ENCODE measurements at regions not wholly inside any gene's neighbourhood (a gene's known extent, or its start where the extent isn't known, plus 50 kb on each side); places are given as distances from the start of the nearest gene placed in this dataset.
A peak's percentile ranks its signal among the peaks of the same experiment; 100 is the strongest.

- no peaks in the 10 kb centered on the region for H3K9me3 ChIP-seq (ENCODE audit: insufficient read depth, low read depth)
- H3K4me2 ChIP-seq: no peak overlapping the region
- POLR2A ChIA-PET (ENCODE audit: unreplicated experiment): no interaction called here
- no peak overlapping the region for H3K27ac ChIP-seq
- H3K79me2 ChIP-seq (ENCODE audit: low read depth): no peaks in the 10 kb centered on the region
- no peaks in the 10 kb centered on the region for H4K20me1 ChIP-seq (ENCODE audit: insufficient read depth)
- H3K9me2 ChIP-seq (ENCODE audit: insufficient read depth): peaks cover 3% of the 10 kb centered on the region; the same call in 1 of the 2 replicates
- H3K27me3 ChIP-seq (ENCODE audit: insufficient read depth, low read depth): no peaks in the 10 kb centered on the region
- H3K4me3 ChIP-seq: no peak overlapping the region
- no peaks in the 10 kb centered on the region for H3F3A ChIP-seq (ENCODE audit: insufficient read depth, low read depth)
- no peak for TF ChIP-seq EZH2 (IDR thresholded peaks at IDR 0.05; ENCODE audit: low read depth)
- no peak for TF ChIP-seq CTCF (conservative IDR thresholded peaks at IDR 0.05)
- intact Hi-C loops (cut with micrococcal nuclease; ENCODE audit: unreplicated experiment): no loop called here
- DNase-seq: no peak
- H3K4me1 ChIP-seq (replicated peaks; ENCODE audit: insufficient read depth): no peaks in the 10 kb centered on the region
- H2AFZ ChIP-seq: no peak overlapping the region
- CTCF ChIA-PET: no interaction called here
- H3K36me3 ChIP-seq (ENCODE audit: low read depth): no peaks in the 10 kb centered on the region
- no TSS peak for BruUV-seq (replicated peaks)
Measured at GRCh38 chr1:195766709-195767108, 841.5 kb downstream of the KCNT2 start.

GRCh38 chr1:195765099-195765498 is 843.1 kb downstream of the KCNT2 start:
- ChIA-PET POLR2A (ENCODE audit: unreplicated experiment) (no interaction called here), CTCF (no interaction called here)
- Histone ChIP-seq H3K4me1 (replicated peaks; ENCODE audit: insufficient read depth) (no peaks in the 10 kb centered on the region), H3K36me3 (ENCODE audit: low read depth) (no peaks in the 10 kb centered on the region), H2AFZ (no peak overlapping the region), H4K20me1 (ENCODE audit: insufficient read depth) (no peaks in the 10 kb centered on the region), H3K4me3 (no peak overlapping the region), H3K79me2 (ENCODE audit: low read depth) (no peaks in the 10 kb centered on the region), H3K27ac (no peak overlapping the region), H3K9me3 (ENCODE audit: insufficient read depth, low read depth) (no peaks in the 10 kb centered on the region), H3K4me2 (no peak overlapping the region), H3K9me2 (ENCODE audit: insufficient read depth) (peaks cover 3% of the 10 kb centered on the region; the same call in 1 of the 2 replicates), H3F3A (ENCODE audit: insufficient read depth, low read depth) (no peaks in the 10 kb centered on the region), H3K27me3 (ENCODE audit: insufficient read depth, low read depth) (no peaks in the 10 kb centered on the region)
- no peak for DNase-seq
- TF ChIP-seq EZH2 (IDR thresholded peaks at IDR 0.05; ENCODE audit: low read depth) (no peak), CTCF (conservative IDR thresholded peaks at IDR 0.05) (no peak)
- no TSS peak for BruUV-seq (replicated peaks)
- intact Hi-C loops (cut with micrococcal nuclease; ENCODE audit: unreplicated experiment): no loop called here

- Histone ChIP-seq H3K4me2 (no peak overlapping the region), H3K9me3 (ENCODE audit: insufficient read depth, low read depth) (no peaks in the 10 kb centered on the region), H3K4me3 (no peak overlapping the region), H4K20me1 (ENCODE audit: insufficient read depth) (no peaks in the 10 kb centered on the region), H3K9me2 (ENCODE audit: insufficient read depth) (peaks cover 3% of the 10 kb centered on the region; the same call in 1 of the 2 replicates), H2AFZ (no peak overlapping the region), H3K79me2 (ENCODE audit: low read depth) (no peaks in the 10 kb centered on the region), H3K36me3 (ENCODE audit: low read depth) (no peaks in the 10 kb centered on the region), H3K27ac (no peak overlapping the region), H3K27me3 (ENCODE audit: insufficient read depth, low read depth) (no peaks in the 10 kb centered on the region), H3F3A (ENCODE audit: insufficient read depth, low read depth) (no peaks in the 10 kb centered on the region), H3K4me1 (replicated peaks; ENCODE audit: insufficient read depth) (no peaks in the 10 kb centered on the region)
- peak in 1 of 2 experiments; percentile 4 for DNase-seq
- ChIA-PET POLR2A (ENCODE audit: unreplicated experiment) (no interaction called here), CTCF (no interaction called here)
- TF ChIP-seq CTCF (conservative IDR thresholded peaks at IDR 0.05) (no peak), EZH2 (IDR thresholded peaks at IDR 0.05; ENCODE audit: low read depth) (no peak)
- intact Hi-C loops (cut with micrococcal nuclease; ENCODE audit: unreplicated experiment): no loop called here
- no TSS peak for BruUV-seq (replicated peaks)
Measured at GRCh38 chr1:195763907-195764374, 844.3 kb downstream of the KCNT2 start.

Measured in PC-9 (cell line).